GM19395 (cell line): ENCODE measurements at regions not wholly inside any gene's neighbourhood (a gene's known extent, or its start where the extent isn't known, plus 50 kb on each side); places are given as distances from the start of the nearest gene placed in this dataset.

Experiments used
- ATAC-seq: cut with Tn5 transposase; IDR thresholded peaks from one replicate; pipeline ENCODE4 v1.9.1; 2021; ENCODE audit warnings: mild to moderate bottlenecking, moderate library complexity; ENCODE audit not compliant: unreplicated experiment

- no peak for ATAC-seq
Observed at GRCh38 chr2:136582628-136583205, 182.6 kb upstream of the THSD7B start.

- no peak for ATAC-seq
Observed at GRCh38 chr2:136572335-136572734, 193.0 kb upstream of the THSD7B start.

DNA sequence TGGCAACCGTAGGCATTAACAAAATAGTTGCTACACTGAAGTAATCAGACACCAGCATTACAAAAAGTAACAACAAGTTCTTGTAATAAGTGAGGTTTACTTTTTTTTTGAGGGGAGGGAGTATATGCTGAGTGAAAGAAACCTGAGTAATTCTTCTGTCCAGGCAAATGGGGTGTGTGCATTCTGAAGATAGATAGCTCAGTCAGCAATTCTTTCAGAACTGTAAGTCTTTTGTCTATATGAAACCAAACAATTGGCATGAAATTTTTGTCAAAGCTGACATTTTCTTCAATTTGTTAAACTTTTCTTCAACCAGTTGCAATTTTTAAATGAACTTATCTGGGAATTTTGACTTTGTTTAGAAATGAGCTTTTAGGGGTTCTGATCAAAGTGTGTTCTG, 208.1 kb upstream of the THSD7B start:
- no peak for ATAC-seq

- no peak for ATAC-seq
Observed at GRCh38 chr2:136550181-136550580, 215.2 kb upstream of the THSD7B start.

- no peak for ATAC-seq
Observed at GRCh38 chr2:136539355-136539754, 226.0 kb upstream of the THSD7B start.

- no peak for ATAC-seq
Observed at GRCh38 chr2:136538489-136538888, 226.9 kb upstream of the THSD7B start.

GRCh38 chr2:136534811-136535210, 230.5 kb upstream of the THSD7B start:
- ATAC-seq = no peak

GRCh38 chr2:136532171-136532570, 233.2 kb upstream of the THSD7B start:
- ATAC-seq = no peak

- no peak for ATAC-seq
Observed at GRCh38 chr2:136531731-136532130, 233.6 kb upstream of the THSD7B start.

- ATAC-seq = no peak
Observed at GRCh38 chr2:136530146-136530545, 235.2 kb upstream of the THSD7B start.

DNA sequence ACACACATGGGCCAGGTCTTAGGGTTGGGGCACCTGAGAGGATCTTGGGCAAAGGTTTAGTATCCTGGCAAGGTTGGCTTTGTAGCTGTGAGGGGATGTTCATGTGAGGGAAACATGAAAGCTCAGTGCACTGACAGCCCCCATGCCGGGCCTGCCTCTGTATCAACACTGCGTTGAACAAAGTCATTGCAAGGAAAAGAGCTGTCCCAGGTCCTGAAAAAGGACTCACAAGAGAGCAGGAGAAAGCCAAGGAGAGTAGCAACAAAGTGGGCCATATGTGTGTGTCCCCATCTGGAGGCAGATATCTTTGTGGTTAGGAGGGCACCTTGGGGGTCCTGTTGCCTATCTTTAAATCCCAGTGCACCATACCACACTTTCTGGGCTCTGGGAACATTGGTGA, 237.8 kb upstream of the THSD7B start:
- no peak for ATAC-seq

GRCh38 chr2:136522724-136523123, 242.6 kb upstream of the THSD7B start:
- ATAC-seq = no peak

DNA sequence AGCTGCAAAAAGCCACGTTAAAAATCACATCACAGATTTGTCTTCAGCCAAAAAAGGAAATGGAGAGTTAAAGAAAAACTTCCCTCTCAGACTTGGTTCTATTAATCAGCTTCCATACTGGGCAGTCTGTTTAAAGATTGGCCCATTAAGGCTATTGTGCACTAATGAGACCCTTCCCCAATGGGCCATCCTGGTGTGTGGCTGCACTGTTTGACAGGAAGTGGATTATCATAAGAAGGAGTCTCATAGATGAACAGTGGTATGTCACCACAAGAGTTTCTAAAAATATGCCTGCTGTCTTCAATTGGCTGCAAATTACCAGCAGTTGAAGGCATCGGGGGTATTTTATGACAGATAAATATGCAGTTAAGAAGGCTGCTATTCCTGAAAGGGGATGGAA, 247.6 kb upstream of the THSD7B start:
- no peak for ATAC-seq

- no peak for ATAC-seq
Observed at GRCh38 chr2:136510244-136510643, 255.1 kb upstream of the THSD7B start.

GRCh38 chr2:136505462-136505861, 259.9 kb upstream of the THSD7B start:
- ATAC-seq = no peak

GRCh38 chr2:136502660-136503059, 262.7 kb upstream of the THSD7B start:
- no peak for ATAC-seq

GRCh38 chr2:136497709-136498108, 267.6 kb upstream of the THSD7B start:
- no peak for ATAC-seq

- ATAC-seq = no peak
Observed at GRCh38 chr2:136496966-136497365, 268.4 kb upstream of the THSD7B start.

GRCh38 chr2:136495636-136496035, 269.7 kb upstream of the THSD7B start:
- ATAC-seq = peak; percentile 82

DNA sequence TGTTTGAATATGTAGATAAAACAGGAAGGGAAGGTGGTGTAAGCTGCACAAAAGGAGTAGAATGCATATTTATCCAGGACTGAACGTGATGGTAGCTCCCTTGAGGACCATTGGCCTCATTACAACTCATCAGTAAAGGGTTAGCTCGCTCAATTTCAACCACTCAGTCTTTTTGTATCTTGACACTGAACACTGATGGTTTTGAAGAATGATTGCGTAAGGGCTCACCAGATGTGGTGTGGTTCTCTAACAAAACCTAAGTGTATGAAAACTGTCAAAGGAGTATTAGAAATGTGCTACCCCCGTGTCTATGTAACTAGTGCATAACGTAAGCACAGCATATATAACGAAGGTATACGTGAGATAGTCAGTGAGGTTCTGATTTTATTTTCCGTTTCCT, 272.4 kb upstream of the THSD7B start:
- no peak for ATAC-seq

DNA sequence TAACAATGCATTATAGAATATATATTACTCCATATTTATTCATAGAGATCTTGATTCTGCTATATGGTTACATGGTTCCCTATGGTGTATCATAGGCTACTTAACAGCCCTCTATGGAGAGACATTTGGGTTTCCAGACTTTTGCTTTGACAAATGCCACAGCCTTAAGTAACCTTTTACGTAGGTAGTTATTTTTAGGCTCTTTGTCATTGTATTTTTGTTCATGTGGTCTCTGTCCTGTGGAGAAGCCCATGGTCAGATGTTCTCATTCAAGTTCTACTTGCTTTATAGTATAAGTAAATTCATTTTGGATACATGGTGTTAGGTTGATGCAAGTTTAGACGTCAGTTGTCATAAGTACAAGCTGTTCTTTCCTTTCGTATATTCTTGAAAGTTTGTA, 275.2 kb upstream of the THSD7B start:
- no peak for ATAC-seq

GRCh38 chr2:136487421-136487820, 277.9 kb upstream of the THSD7B start:
- ATAC-seq = no peak

DNA sequence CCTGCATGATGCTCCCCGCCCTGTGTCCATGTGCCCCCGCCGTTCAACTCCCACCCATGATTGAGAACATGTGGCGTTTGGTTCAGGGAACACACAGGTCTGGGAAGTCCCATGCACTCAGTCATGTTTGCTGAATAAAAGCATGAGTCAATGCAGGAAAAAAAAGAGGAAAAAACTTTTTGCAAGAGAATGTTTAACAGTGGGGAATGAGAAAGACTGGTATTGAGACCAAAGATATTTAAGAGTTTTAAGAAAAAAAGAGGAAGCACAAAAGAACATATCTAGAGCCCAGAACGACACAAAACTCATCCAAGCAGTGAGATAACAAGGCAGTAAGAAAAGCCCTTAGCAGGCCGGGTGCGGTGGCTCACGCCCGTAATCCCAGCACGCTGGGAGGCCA, 279.2 kb upstream of the THSD7B start:
- peak; percentile 76 for ATAC-seq

GRCh38 chr2:136482966-136483365, 282.4 kb upstream of the THSD7B start:
- no peak for ATAC-seq
